Rectal smooth muscle tissue (tissue), 1 donor: ENCODE measurements at regions not wholly inside any gene's neighbourhood (a gene's known extent, or its start where the extent isn't known, plus 50 kb on each side); places are given as distances from the start of the nearest gene placed in this dataset.

Experiments
- H3K27ac ChIP-seq: one replicate; pipeline ENCODE4 v1.7.0; 2013; ENCODE audit warnings: low read depth, low read length, inconsistent platforms
- H3K27me3 ChIP-seq: one replicate; pipeline ENCODE4 v1.7.0; 2013; ENCODE audit warnings: low read length; ENCODE audit not compliant: control insufficient read depth, insufficient read depth
- H3K36me3 ChIP-seq: one replicate; pipeline ENCODE4 v1.7.0; 2013; ENCODE audit warnings: low read length; ENCODE audit not compliant: control insufficient read depth, insufficient read depth
- H3K4me1 ChIP-seq: one replicate; pipeline ENCODE4 v1.7.0; 2013; ENCODE audit warnings: low read length; ENCODE audit not compliant: control insufficient read depth, insufficient read depth
- H3K4me3 ChIP-seq: one replicate; pipeline ENCODE4 v1.7.0; 2013; ENCODE audit warnings: low read length
- H3K9ac ChIP-seq: one replicate; pipeline ENCODE4 v1.7.0; 2013; ENCODE audit warnings: low read length

- Histone ChIP-seq H3K36me3 (no peaks in the 10 kb centered on the region), H3K9ac (no peak overlapping the region), H3K4me1 (peaks cover 12% of the 10 kb centered on the region), H3K4me3 (no peak overlapping the region), H3K27me3 (no peaks in the 10 kb centered on the region), H3K27ac (no peak overlapping the region)
Measured at GRCh38 chr3:43155464-43156121, 49.7 kb upstream of the POMGNT2 start.
